H9 (cell line): ENCODE measurements at regions not wholly inside any gene's neighbourhood (a gene's known extent, or its start where the extent isn't known, plus 50 kb on each side); places are given as distances from the start of the nearest gene placed in this dataset.

Experiments used
- DNase-seq: peaks from one replicate; pipeline ENCODE4 v3.0.0-alpha.2; 2017
- H2AFZ ChIP-seq: one replicate; pipeline ENCODE4 v1.6.1; 2013; ENCODE audit warnings: mild to moderate bottlenecking, low read length, control low read depth, moderate library complexity
- H2AK5ac ChIP-seq: 2 replicates; pipeline ENCODE4 v1.6.1; 2013; ENCODE audit warnings: low read length, control low read depth, mixed read lengths; ENCODE audit not compliant: insufficient read length
- H2BK120ac ChIP-seq: one replicate; pipeline ENCODE4 v1.6.1; 2013; ENCODE audit warnings: low read depth, mild to moderate bottlenecking, low read length, control low read depth, inconsistent platforms; ENCODE audit not compliant: poor library complexity, severe bottlenecking
- H2BK12ac ChIP-seq: 2 replicates; pipeline ENCODE4 v1.6.1; 2013; ENCODE audit warnings: low read length, control low read depth, mixed read lengths, low read depth; ENCODE audit not compliant: insufficient read length
- H2BK15ac ChIP-seq: 2 replicates; pipeline ENCODE4 v1.6.1; 2013; ENCODE audit warnings: low read depth, low read length, control low read depth
- H2BK20ac ChIP-seq: one replicate; pipeline ENCODE4 v1.6.1; 2013; ENCODE audit warnings: low read depth, mild to moderate bottlenecking, low read length, control low read depth, inconsistent platforms; ENCODE audit not compliant: poor library complexity, severe bottlenecking
- H2BK5ac ChIP-seq: 2 replicates; pipeline ENCODE4 v1.6.1; 2013; ENCODE audit warnings: low read length, control low read depth, mixed read lengths; ENCODE audit not compliant: insufficient read length
- H3K14ac ChIP-seq: 2 replicates; pipeline ENCODE4 v1.6.1; 2013; ENCODE audit warnings: low read length, control low read depth; ENCODE audit not compliant: insufficient read depth
- H3K18ac ChIP-seq: 2 replicates; pipeline ENCODE4 v1.6.1; 2013; ENCODE audit warnings: low read depth, mild to moderate bottlenecking, mixed read lengths, low read length, control low read depth; ENCODE audit not compliant: insufficient read length
- H3K23ac ChIP-seq: 2 replicates; pipeline ENCODE4 v1.6.1; 2013; ENCODE audit warnings: low read length, control low read depth, mixed read lengths, low read depth; ENCODE audit not compliant: insufficient read length
- H3K23me2 ChIP-seq: 2 replicates; pipeline ENCODE4 v1.6.1; 2013; ENCODE audit warnings: low read depth, mild to moderate bottlenecking, mixed read lengths, low read length, control low read depth; ENCODE audit not compliant: insufficient read length, poor library complexity, severe bottlenecking
- H3K27ac ChIP-seq: 2 replicates; pipeline ENCODE4 v1.5.1; 2013; ENCODE audit warnings: low read length, control low read depth, mixed read lengths, low read depth; ENCODE audit not compliant: insufficient read length
- H3K27me3 ChIP-seq: 2 replicates; pipeline ENCODE4 v1.6.1; 2013; ENCODE audit warnings: low read length, control low read depth, inconsistent platforms; ENCODE audit not compliant: insufficient read depth
- H3K4ac ChIP-seq: 2 replicates; pipeline ENCODE4 v1.6.1; 2013; ENCODE audit warnings: low read depth, mild to moderate bottlenecking, control low read depth, inconsistent platforms, low read length, moderate library complexity
- H3K4me1 ChIP-seq: 2 replicates; pipeline ENCODE4 v1.6.1; 2013; ENCODE audit warnings: low read length, control low read depth, inconsistent platforms; ENCODE audit not compliant: insufficient read depth
- H3K4me2 ChIP-seq: 2 replicates; pipeline ENCODE4 v1.6.1; 2013; ENCODE audit warnings: low read length, control low read depth, mixed read lengths; ENCODE audit not compliant: insufficient read length, insufficient read depth
- H3K56ac ChIP-seq: 2 replicates; pipeline ENCODE4 v1.6.1; 2013; ENCODE audit warnings: low read depth, mild to moderate bottlenecking, mixed read lengths, low read length, control low read depth; ENCODE audit not compliant: insufficient read length
- H3K79me1 ChIP-seq: 2 replicates; pipeline ENCODE4 v1.6.1; 2013; ENCODE audit warnings: low read depth, mild to moderate bottlenecking, moderate library complexity, low read length, control low read depth, inconsistent platforms; ENCODE audit not compliant: insufficient read depth, poor library complexity, severe bottlenecking
- H3K79me2 ChIP-seq: 2 replicates; pipeline ENCODE4 v1.6.1; 2013; ENCODE audit warnings: low read length, control low read depth, inconsistent platforms; ENCODE audit not compliant: insufficient read depth
- H3K9ac ChIP-seq: 2 replicates; pipeline ENCODE4 v1.6.1; 2013; ENCODE audit warnings: low read length, control low read depth, mixed read lengths; ENCODE audit not compliant: insufficient read length; ENCODE audit errors: extremely low read depth
- H3K9me3 ChIP-seq: one replicate; pipeline ENCODE4 v1.6.1; 2013; ENCODE audit warnings: low read depth, low read length, inconsistent platforms; ENCODE audit not compliant: control insufficient read depth
- H3T11ph ChIP-seq: one replicate; pipeline ENCODE4 v1.6.1; 2013; ENCODE audit warnings: mild to moderate bottlenecking, low read length, control low read depth, inconsistent platforms
- H4K20me1 ChIP-seq: one replicate; pipeline ENCODE4 v1.6.1; 2013; ENCODE audit not compliant: control insufficient read depth, insufficient read length, insufficient read depth
- H4K5ac ChIP-seq: 2 replicates; pipeline ENCODE4 v1.6.1; 2013; ENCODE audit warnings: low read depth, mild to moderate bottlenecking, mixed read lengths, low read length, control low read depth; ENCODE audit not compliant: insufficient read length
- H4K8ac ChIP-seq: replicated peaks from 2 replicates; pipeline ENCODE4 v1.6.1; 2013; ENCODE audit warnings: low read length, control low read depth, mixed read lengths, low read depth; ENCODE audit not compliant: insufficient read length
- H4K91ac ChIP-seq: 2 replicates; pipeline ENCODE4 v1.6.1; 2013; ENCODE audit warnings: low read depth, mild to moderate bottlenecking, moderate library complexity, mixed read lengths, low read length, control low read depth; ENCODE audit not compliant: insufficient read length
- H3K27ac Mint-ChIP-seq, 3 experiments: 2 replicates in 2 of 3; 3 replicates in 1 of 3; pipeline ENCODE4 v1.8.0; 2020 to 2021; ENCODE audit warnings: mixed read lengths in 3 of 3, mild to moderate bottlenecking in 1 of 3, moderate library complexity in 1 of 3
- H3K27me3 Mint-ChIP-seq: 2 replicates; pipeline ENCODE4 v1.8.0; 2021; ENCODE audit warnings: low read depth, mild to moderate bottlenecking, moderate library complexity, mixed read lengths
- H3K36me3 Mint-ChIP-seq, 3 experiments: 2 replicates in 2 of 3; 3 replicates in 1 of 3; pipeline ENCODE4 v1.8.0; 2020 to 2021; ENCODE audit warnings: low read depth in 3 of 3, mixed read lengths in 3 of 3; ENCODE audit not compliant: insufficient read depth in 1 of 3
- H3K4me1 Mint-ChIP-seq, 2 experiments: 2 replicates each; pipeline ENCODE4 v1.8.0; 2020; ENCODE audit warnings: mixed read lengths in 2 of 2
- H3K4me3 Mint-ChIP-seq, 2 experiments: 2 replicates in 1 of 2; 3 replicates in 1 of 2; pipeline ENCODE4 v1.8.0; 2020 to 2021; ENCODE audit warnings: mild to moderate bottlenecking in 2 of 2, mixed read lengths in 2 of 2, moderate library complexity in 1 of 2
- H3K9me3 Mint-ChIP-seq, 2 experiments: 2 replicates in 1 of 2; 3 replicates in 1 of 2; pipeline ENCODE4 v1.8.0; 2020; ENCODE audit warnings: mild to moderate bottlenecking in 2 of 2, mixed read lengths in 2 of 2, moderate library complexity in 1 of 2
- CTCF ChIP-seq: fragments of 200-600 bp; sonication (generic); conservative IDR thresholded peaks from 3 replicates; pipeline ENCODE4 v1.8.0; 2021; ENCODE audit warnings: antibody characterized with exemption, mild to moderate bottlenecking
- WGBS: extraction: QIAGEN DNeasy Blood & Tissue Kit; methylation state at CpG from one replicate; pipeline ENCODE4 v1.1.7; 2013; ENCODE audit warnings: missing lambda C conversion rate, low lambda C conversion rate, mixed read lengths; ENCODE audit not compliant: insufficient read length; ENCODE audit errors: extremely low coverage; 5-methylcytosine and 5-hydroxymethylcytosine counted together

- Histone ChIP-seq H2BK20ac (no peak overlapping the region), H2BK5ac (no peak overlapping the region), H3T11ph (no peak overlapping the region), H3K4me2 (no peak overlapping the region), H3K18ac (no peak overlapping the region), H3K79me2 (no peaks in the 10 kb centered on the region), H3K23me2 (no peaks in the 10 kb centered on the region), H3K23ac (no peak overlapping the region), H3K4me1 (peaks cover 15% of the 10 kb centered on the region; the same call in 1 of the 2 replicates), H2AFZ (no peak overlapping the region), H4K91ac (no peak overlapping the region), H3K79me1 (no peaks in the 10 kb centered on the region), H2AK5ac (no peak overlapping the region), H2BK120ac (no peak overlapping the region), H4K20me1 (no peaks in the 10 kb centered on the region), H4K5ac (no peak overlapping the region), H3K4ac (no peak overlapping the region), H2BK12ac (no peak overlapping the region), H3K9ac (no peak overlapping the region), H3K27ac (no peak overlapping the region), H4K8ac (no peak overlapping the region), H2BK15ac (no peak overlapping the region), H3K27me3 (no peaks in the 10 kb centered on the region), H3K9me3 (no peaks in the 10 kb centered on the region), H3K14ac (no peak overlapping the region), H3K56ac (no peak overlapping the region)
- peaks cover 57 to 74% of the 10 kb centered on the region in 2 experiments for H3K4me1 Mint-ChIP-seq
- 0 out of 7 replicates have a peak, but pooled peaks cover 0 to under 1% (median 0%) of the 10 kb centered on the region in 3 experiments for H3K36me3 Mint-ChIP-seq
- H3K27ac Mint-ChIP-seq, result no peak overlapping the region
- no CpG with 5 or more reads among the region's 4 CpGs for WGBS
- peaks cover 0 to under 1% of the 10 kb centered on the region in 2 experiments; a peak in 1 of 5 replicates for H3K9me3 Mint-ChIP-seq
- no peak overlapping the region for H3K4me3 Mint-ChIP-seq
- no peak for DNase-seq
- TF ChIP-seq CTCF, result no peak
- peaks cover 3% of the 10 kb centered on the region; the same call in 1 of the 2 replicates for H3K27me3 Mint-ChIP-seq
These were observed 210.3 kb upstream of the ZBED5 start for GRCh38 chr11:11068113-11068512.
